Neutrophil (primary cell): ENCODE measurements at regions not wholly inside any gene's neighbourhood (a gene's known extent, or its start where the extent isn't known, plus 50 kb on each side); places are given as distances from the start of the nearest gene placed in this dataset.

Experiments used
- H3K27ac ChIP-seq: fragments of 200-600 bp; sonication (generic); 2 replicates; pipeline ENCODE4 v1.5.1; 2016; ENCODE audit warnings: mild to moderate bottlenecking, moderate library complexity
- H3K27me3 ChIP-seq: fragments of 200-600 bp; sonication (generic); 2 replicates; pipeline ENCODE4 v1.6.0; 2016; ENCODE audit warnings: mild to moderate bottlenecking
- H3K36me3 ChIP-seq: fragments of 200-600 bp; sonication (generic); 2 replicates; pipeline ENCODE4 v1.5.1; 2017
- H3K4me1 ChIP-seq, 2 experiments: fragments of 200-600 bp in 1 of 2; sonication (generic) in 1 of 2; 1 replicate in 1 of 2; 2 replicates in 1 of 2; pipeline versions ENCODE4 v1.5.1 to v1.6.1; 2013 to 2016; ENCODE audit warnings: low read depth in 1 of 2, low read length in 1 of 2, mild to moderate bottlenecking in 1 of 2, moderate library complexity in 1 of 2; ENCODE audit not compliant: control insufficient read depth in 1 of 2, insufficient read depth in 1 of 2
- H3K4me3 ChIP-seq, 2 experiments: fragments of 200-600 bp in 1 of 2; sonication (generic) in 1 of 2; 1 replicate in 1 of 2; 2 replicates in 1 of 2; pipeline ENCODE4 v1.5.1; 2013 to 2016; ENCODE audit warnings: low read depth in 1 of 2, low read length in 1 of 2, mild to moderate bottlenecking in 1 of 2, moderate library complexity in 1 of 2
- H3K9me3 ChIP-seq: fragments of 200-600 bp; sonication (generic); 2 replicates; pipeline ENCODE4 v1.5.1; 2016
- CTCF ChIP-seq: fragments of 200-600 bp; sonication (generic); IDR thresholded peaks from 2 replicates; pipeline ENCODE4 v1.5.1; 2016; ENCODE audit warnings: antibody characterized with exemption

GRCh38 chr5:135158982-135159381, 125.0 kb upstream of the PITX1 start:
- TF ChIP-seq CTCF: no peak
- Histone ChIP-seq H3K27me3 (peaks cover 18% of the 10 kb centered on the region), H3K4me3 (no peak overlapping the region), H3K36me3 (no peaks in the 10 kb centered on the region), H3K27ac (no peak overlapping the region), H3K4me1 (peaks cover 40 to 47% of the 10 kb centered on the region in 2 experiments), H3K9me3 (no peaks in the 10 kb centered on the region)

GRCh38 chr5:135158314-135158697, 124.3 kb upstream of the PITX1 start:
- peaks cover 43 to 54% of the 10 kb centered on the region in 2 experiments for H3K4me1 ChIP-seq
- no peaks in the 10 kb centered on the region for H3K9me3 ChIP-seq
- TF ChIP-seq CTCF: no peak
- H3K27me3 ChIP-seq: peaks cover 18% of the 10 kb centered on the region
- H3K4me3 ChIP-seq: no peak overlapping the region
- H3K36me3 ChIP-seq: no peaks in the 10 kb centered on the region
- no peak overlapping the region for H3K27ac ChIP-seq

- Histone ChIP-seq H3K4me3 (no peak overlapping the region), H3K27ac (no peak overlapping the region), H3K36me3 (no peaks in the 10 kb centered on the region), H3K9me3 (no peaks in the 10 kb centered on the region), H3K27me3 (peaks cover 12% of the 10 kb centered on the region), H3K4me1 (peaks cover 43 to 54% of the 10 kb centered on the region in 2 experiments)
- TF ChIP-seq CTCF: no peak
Measured at GRCh38 chr5:135157421-135158313, 123.6 kb upstream of the PITX1 start.

DNA sequence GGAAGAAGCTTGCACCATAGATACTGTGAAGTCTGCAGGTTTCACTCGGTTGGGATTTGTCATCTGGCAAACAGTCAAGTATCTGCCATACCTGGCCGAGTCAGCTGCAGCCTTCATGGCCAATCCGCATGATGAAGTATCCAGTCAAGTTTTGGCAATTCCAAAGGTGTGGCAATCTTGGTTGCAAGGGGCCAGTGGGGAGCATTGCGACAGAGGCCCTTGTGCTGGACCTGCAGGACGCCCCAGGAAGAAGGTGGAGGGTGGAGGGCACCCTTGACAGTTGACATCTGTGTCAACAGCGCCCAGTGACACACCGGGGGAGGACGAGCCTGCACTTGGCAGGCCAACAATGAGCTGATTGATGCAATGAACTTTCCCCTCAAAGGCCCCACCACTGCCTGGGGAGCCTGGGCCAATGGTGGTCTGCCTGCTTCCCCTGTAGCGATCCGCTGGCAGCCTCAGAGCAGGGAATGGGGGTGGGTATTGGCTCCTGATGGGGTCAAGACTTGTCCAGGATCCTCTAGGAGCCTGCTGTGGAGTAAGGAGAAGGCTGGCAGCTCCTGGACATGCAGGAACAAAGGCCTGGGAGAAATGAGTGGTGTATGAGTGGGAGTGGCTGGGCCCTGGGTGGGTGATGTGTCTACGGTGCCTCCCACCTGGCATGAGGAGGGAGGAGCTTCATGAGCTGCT, 122.8 kb upstream of the PITX1 start:
- H3K27ac ChIP-seq: no peak overlapping the region
- no peak overlapping the region for H3K4me3 ChIP-seq
- TF ChIP-seq CTCF: no peak
- peaks cover 4% of the 10 kb centered on the region for H3K27me3 ChIP-seq
- no peaks in the 10 kb centered on the region for H3K9me3 ChIP-seq
- H3K36me3 ChIP-seq: no peaks in the 10 kb centered on the region
- H3K4me1 ChIP-seq: peaks cover 43 to 54% of the 10 kb centered on the region in 2 experiments

- TF ChIP-seq CTCF: no peak
- H3K36me3 ChIP-seq: no peaks in the 10 kb centered on the region
- peaks cover 40 to 50% of the 10 kb centered on the region in 2 experiments for H3K4me1 ChIP-seq
- no peaks in the 10 kb centered on the region for H3K27me3 ChIP-seq
- H3K4me3 ChIP-seq: no peak overlapping the region
- no peak overlapping the region for H3K27ac ChIP-seq
- no peaks in the 10 kb centered on the region for H3K9me3 ChIP-seq
Measured at GRCh38 chr5:135156337-135156714, 122.3 kb upstream of the PITX1 start.
